Left ventricle myocardium inferior (tissue), 1 donor: ENCODE measurements at regions not wholly inside any gene's neighbourhood (a gene's known extent, or its start where the extent isn't known, plus 50 kb on each side); places are given as distances from the start of the nearest gene placed in this dataset.

ENCODE experiments used
- DNase-seq: peaks from one replicate; pipeline ENCODE4 v3.0.0-alpha.2; 2020
- H3K27ac ChIP-seq: fragments of 200-600 bp; replicated peaks from 2 replicates; pipeline ENCODE4 v1.8.0; 2021
- H3K27me3 ChIP-seq: fragments of 200-600 bp; 2 replicates; pipeline ENCODE4 v1.8.0; 2021; ENCODE audit warnings: low read depth
- H3K36me3 ChIP-seq: fragments of 200-600 bp; 2 replicates; pipeline ENCODE4 v1.8.0; 2021
- H3K4me1 ChIP-seq: fragments of 200-600 bp; 2 replicates; pipeline ENCODE4 v1.8.0; 2021
- H3K4me3 ChIP-seq: fragments of 200-600 bp; 2 replicates; pipeline ENCODE4 v1.8.0; 2021; ENCODE audit warnings: mild to moderate bottlenecking, moderate library complexity
- H3K9me3 ChIP-seq: fragments of 200-600 bp; replicated peaks from 2 replicates; pipeline ENCODE4 v1.8.0; 2021
- intact Hi-C: fragments of 100-400 bp; cut with micrococcal nuclease; formaldehyde crosslinking; loops from one replicate; pipeline ENCODE4 v1.11.0; 2022
- TF ChIP-seq, protein P1 (sequence below): fragments of 200-600 bp; IDR thresholded peaks from 2 replicates; pipeline ENCODE4 v1.8.0; 2021; ENCODE audit warnings: antibody characterized with exemption, mild to moderate bottlenecking, borderline replicate concordance
- donor health status: DM: no; HTN: yes; CAD: no; lungs with severe emphysema.

DNA sequence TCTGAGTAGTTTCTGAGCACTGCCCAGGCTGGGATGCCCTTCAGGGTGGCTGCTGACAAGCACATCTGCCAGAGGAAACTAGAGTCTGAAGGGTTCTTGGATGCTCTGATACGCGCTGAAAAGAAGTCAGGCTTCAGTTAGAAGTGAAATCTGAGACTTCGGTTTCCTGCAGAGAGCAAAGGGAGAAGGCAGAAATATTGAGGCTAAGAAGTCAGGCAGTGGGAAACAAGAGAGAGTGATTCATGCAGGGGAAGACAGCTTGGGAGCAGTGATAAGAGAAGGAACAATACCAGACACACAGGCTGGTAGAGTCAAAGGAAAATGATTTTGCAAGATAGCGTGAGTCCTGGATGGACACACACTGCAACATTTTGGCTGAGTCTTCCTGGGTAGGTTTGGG, 51.0 kb upstream of the BOD1L2 start:
- TF ChIP-seq, protein P1, sequence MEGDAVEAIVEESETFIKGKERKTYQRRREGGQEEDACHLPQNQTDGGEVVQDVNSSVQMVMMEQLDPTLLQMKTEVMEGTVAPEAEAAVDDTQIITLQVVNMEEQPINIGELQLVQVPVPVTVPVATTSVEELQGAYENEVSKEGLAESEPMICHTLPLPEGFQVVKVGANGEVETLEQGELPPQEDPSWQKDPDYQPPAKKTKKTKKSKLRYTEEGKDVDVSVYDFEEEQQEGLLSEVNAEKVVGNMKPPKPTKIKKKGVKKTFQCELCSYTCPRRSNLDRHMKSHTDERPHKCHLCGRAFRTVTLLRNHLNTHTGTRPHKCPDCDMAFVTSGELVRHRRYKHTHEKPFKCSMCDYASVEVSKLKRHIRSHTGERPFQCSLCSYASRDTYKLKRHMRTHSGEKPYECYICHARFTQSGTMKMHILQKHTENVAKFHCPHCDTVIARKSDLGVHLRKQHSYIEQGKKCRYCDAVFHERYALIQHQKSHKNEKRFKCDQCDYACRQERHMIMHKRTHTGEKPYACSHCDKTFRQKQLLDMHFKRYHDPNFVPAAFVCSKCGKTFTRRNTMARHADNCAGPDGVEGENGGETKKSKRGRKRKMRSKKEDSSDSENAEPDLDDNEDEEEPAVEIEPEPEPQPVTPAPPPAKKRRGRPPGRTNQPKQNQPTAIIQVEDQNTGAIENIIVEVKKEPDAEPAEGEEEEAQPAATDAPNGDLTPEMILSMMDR: no peak
- no peak for DNase-seq
- no peak overlapping the region for H3K4me3 ChIP-seq
- H3K36me3 ChIP-seq: no peaks in the 10 kb centered on the region
- no peaks in the 10 kb centered on the region for H3K4me1 ChIP-seq
- intact Hi-C loops: no loop called here
- no peak overlapping the region for H3K27ac ChIP-seq
- H3K27me3 ChIP-seq: peaks cover 24% of the 10 kb centered on the region
- H3K9me3 ChIP-seq: peaks cover 15% of the 10 kb centered on the region
